ENCODE measurements at regions not wholly inside any gene's neighbourhood (a gene's known extent, or its start where the extent isn't known, plus 50 kb on each side); places are given as distances from the start of the nearest gene placed in this dataset.

DNA sequence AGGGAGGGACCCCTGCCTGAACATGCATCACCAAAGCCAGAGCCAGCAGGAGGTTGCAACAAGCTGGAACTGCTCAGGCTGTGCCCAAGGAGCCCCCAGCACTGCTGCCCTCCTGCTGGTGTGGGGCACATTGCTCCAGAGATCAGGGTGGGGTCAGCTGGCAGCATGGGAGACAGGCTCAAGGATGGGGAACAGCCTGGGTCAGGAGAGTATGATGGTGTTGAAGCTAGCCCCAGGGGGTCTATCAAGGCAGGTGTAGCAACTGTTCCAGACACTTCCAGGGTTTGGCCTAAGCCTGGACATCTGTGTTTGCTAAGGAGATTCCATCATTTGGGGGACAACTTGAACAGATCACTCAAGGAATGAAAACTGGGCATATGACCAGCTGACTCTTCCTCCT lies 133.1 kb downstream of the ATPSCKMT start:
- H3K18ac ChIP-seq (ENCODE audit: insufficient read length, low read depth, low read length) = no peak overlapping the region
- no peak for DNase-seq
- no peak overlapping the region for H2AFZ ChIP-seq (ENCODE audit: low read length)
- no peaks in the 10 kb centered on the region for H3K4me1 ChIP-seq (ENCODE audit: insufficient read depth, low read length)
- H4K5ac ChIP-seq (ENCODE audit: insufficient read length, low read depth, low read length) = no peak overlapping the region
- no peak overlapping the region for H2BK5ac ChIP-seq (ENCODE audit: insufficient read length, low read length)
- H2BK120ac ChIP-seq (ENCODE audit: low read depth, low read length, poor library complexity, severe bottlenecking) = no peak overlapping the region
- no peak overlapping the region for H3K56ac ChIP-seq (ENCODE audit: insufficient read length, low read depth, low read length)
- H4K20me1 ChIP-seq (ENCODE audit: control insufficient read depth, insufficient read depth, insufficient read length) = no peaks in the 10 kb centered on the region
- no peaks in the 10 kb centered on the region for H3K9me3 ChIP-seq (ENCODE audit: control insufficient read depth, low read depth, low read length)
- no peak overlapping the region for H3K23ac ChIP-seq (ENCODE audit: insufficient read length, low read depth, low read length)
- H3K79me1 ChIP-seq (ENCODE audit: insufficient read depth, low read depth, low read length, poor library complexity, severe bottlenecking) = no peaks in the 10 kb centered on the region
- no peak overlapping the region for H2BK12ac ChIP-seq (ENCODE audit: insufficient read length, low read depth, low read length)
- H3K23me2 ChIP-seq (ENCODE audit: insufficient read length, low read depth, low read length, poor library complexity, severe bottlenecking) = no peaks in the 10 kb centered on the region
- no peak overlapping the region for H3T11ph ChIP-seq (ENCODE audit: low read length)
- TF ChIP-seq CTCF (conservative IDR thresholded peaks at IDR 0.05) = no peak
- H4K91ac ChIP-seq (ENCODE audit: insufficient read length, low read depth, low read length) = no peak overlapping the region
- no peak overlapping the region for H2BK15ac ChIP-seq (ENCODE audit: low read depth, low read length)
- H3K9ac ChIP-seq (ENCODE audit: extremely low read depth, insufficient read length, low read length) = no peak overlapping the region
- no peak overlapping the region for H2AK5ac ChIP-seq (ENCODE audit: insufficient read length, low read length)
- Mint-ChIP-seq H3K36me3 (ENCODE audit: insufficient read depth in 1 of 3, low read depth in 3 of 3) (peaks cover 0 to 2% (median 0%) of the 10 kb centered on the region in 3 experiments; a peak in 2 of 7 replicates), H3K27ac (no peak overlapping the region), H3K9me3 (no peaks in the 10 kb centered on the region), H3K27me3 (ENCODE audit: low read depth) (peaks cover 8% of the 10 kb centered on the region), H3K4me3 (no peak overlapping the region), H3K4me1 (peaks cover 6 to 10% of the 10 kb centered on the region in 2 experiments)
- no peak overlapping the region for H3K14ac ChIP-seq (ENCODE audit: insufficient read depth, low read length)
- no peak overlapping the region for H4K8ac ChIP-seq (replicated peaks; ENCODE audit: insufficient read length, low read depth, low read length)
- H3K79me2 ChIP-seq (ENCODE audit: insufficient read depth, low read length) = no peaks in the 10 kb centered on the region
- no peak overlapping the region for H3K4ac ChIP-seq (ENCODE audit: low read depth, low read length)
- H3K27ac ChIP-seq (ENCODE audit: insufficient read length, low read depth, low read length) = no peak overlapping the region
- no peak overlapping the region for H3K4me2 ChIP-seq (ENCODE audit: insufficient read depth, insufficient read length, low read length)
- H3K27me3 ChIP-seq (ENCODE audit: insufficient read depth, low read length) = no peaks in the 10 kb centered on the region; the same call in 1 of the 2 replicates
- H2BK20ac ChIP-seq (ENCODE audit: low read depth, low read length, poor library complexity, severe bottlenecking) = no peak overlapping the region
